Naive B cell (primary cell): ENCODE measurements at regions not wholly inside any gene's neighbourhood (a gene's known extent, or its start where the extent isn't known, plus 50 kb on each side); places are given as distances from the start of the nearest gene placed in this dataset.
A peak's percentile ranks its signal among the peaks of the same experiment; 100 is the strongest.

Source experiments
- ATAC-seq, 2 donors: fragments of 150-1000 bp; cut with Tn5 transposase; 2 replicates each; pipeline ENCODE4 v1.10.0; 2021; ENCODE audit warnings: low read depth in 2 of 2, mild to moderate bottlenecking in 2 of 2, moderate library complexity in 2 of 2
- DNase-seq: peaks from one replicate; pipeline ENCODE4 v3.0.0; 2022
- H3K27ac Mint-ChIP-seq, 6 donors: one replicate each; pipeline ENCODE4 v1.8.0; 2020 to 2022; ENCODE audit warnings: mild to moderate bottlenecking in 6 of 6, mixed read lengths in 6 of 6, moderate library complexity in 5 of 6, inconsistent platforms in 2 of 6
- H3K27me3 Mint-ChIP-seq, 3 donors: one replicate each; pipeline ENCODE4 v1.8.0; 2021 to 2022; ENCODE audit warnings: mixed read lengths in 3 of 3, mild to moderate bottlenecking in 1 of 3
- H3K36me3 Mint-ChIP-seq, 2 donors: one replicate each; pipeline ENCODE4 v1.8.0; 2020 to 2022; ENCODE audit warnings: mixed read lengths in 2 of 2, inconsistent platforms in 1 of 2, mild to moderate bottlenecking in 1 of 2
- H3K4me1 Mint-ChIP-seq, 3 donors: one replicate each; pipeline ENCODE4 v1.8.0; 2020 to 2022; ENCODE audit warnings: mixed read lengths in 3 of 3, inconsistent platforms in 1 of 3, mild to moderate bottlenecking in 1 of 3, moderate library complexity in 1 of 3
- H3K4me3 Mint-ChIP-seq, 8 donors: one replicate each; pipeline ENCODE4 v1.8.0; 2020 to 2022; ENCODE audit warnings: mild to moderate bottlenecking in 8 of 8, mixed read lengths in 8 of 8, moderate library complexity in 8 of 8, inconsistent platforms in 2 of 8
- H3K9me3 Mint-ChIP-seq, 7 donors: one replicate each; pipeline ENCODE4 v1.8.0; 2020 to 2022; ENCODE audit warnings: mixed read lengths in 7 of 7, mild to moderate bottlenecking in 5 of 7, inconsistent platforms in 2 of 7, moderate library complexity in 1 of 7

DNA sequence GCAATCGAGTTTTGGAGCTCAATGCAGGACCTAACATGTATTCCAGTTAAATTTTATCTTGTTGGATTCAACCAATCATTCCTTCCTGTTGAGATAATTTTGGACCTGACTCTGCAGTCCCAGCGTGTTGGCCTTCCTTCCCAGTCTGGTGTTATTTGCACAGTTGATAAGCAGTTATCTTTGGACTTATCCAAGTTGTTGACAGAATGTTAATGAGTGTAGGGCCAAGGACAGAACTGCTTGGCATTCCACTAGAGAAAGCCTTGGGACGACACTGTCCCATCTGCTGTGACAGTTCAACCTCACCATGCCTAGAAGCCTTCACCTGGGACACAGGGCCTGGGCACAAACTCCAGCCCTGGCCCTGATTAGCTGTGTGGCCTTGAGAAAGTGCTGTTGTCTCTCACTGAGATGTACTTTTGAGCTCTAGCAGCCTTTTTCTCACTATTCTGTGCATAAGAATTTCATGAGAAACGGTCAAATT lies 104.1 kb upstream of the SLC25A33 start:
- Mint-ChIP-seq H3K27ac (no peak overlapping the region), H3K27me3 (peaks cover 0 to 5% (median 0%) of the 10 kb centered on the region in 3 donors), H3K36me3 (no peaks in the 10 kb centered on the region), H3K4me3 (no peak overlapping the region), H3K9me3 (no peaks in the 10 kb centered on the region), H3K4me1 (peaks cover 2 to 3% (median 3%) of the 10 kb centered on the region in 3 donors)
- ATAC-seq (no peak), DNase-seq (no peak)

DNA sequence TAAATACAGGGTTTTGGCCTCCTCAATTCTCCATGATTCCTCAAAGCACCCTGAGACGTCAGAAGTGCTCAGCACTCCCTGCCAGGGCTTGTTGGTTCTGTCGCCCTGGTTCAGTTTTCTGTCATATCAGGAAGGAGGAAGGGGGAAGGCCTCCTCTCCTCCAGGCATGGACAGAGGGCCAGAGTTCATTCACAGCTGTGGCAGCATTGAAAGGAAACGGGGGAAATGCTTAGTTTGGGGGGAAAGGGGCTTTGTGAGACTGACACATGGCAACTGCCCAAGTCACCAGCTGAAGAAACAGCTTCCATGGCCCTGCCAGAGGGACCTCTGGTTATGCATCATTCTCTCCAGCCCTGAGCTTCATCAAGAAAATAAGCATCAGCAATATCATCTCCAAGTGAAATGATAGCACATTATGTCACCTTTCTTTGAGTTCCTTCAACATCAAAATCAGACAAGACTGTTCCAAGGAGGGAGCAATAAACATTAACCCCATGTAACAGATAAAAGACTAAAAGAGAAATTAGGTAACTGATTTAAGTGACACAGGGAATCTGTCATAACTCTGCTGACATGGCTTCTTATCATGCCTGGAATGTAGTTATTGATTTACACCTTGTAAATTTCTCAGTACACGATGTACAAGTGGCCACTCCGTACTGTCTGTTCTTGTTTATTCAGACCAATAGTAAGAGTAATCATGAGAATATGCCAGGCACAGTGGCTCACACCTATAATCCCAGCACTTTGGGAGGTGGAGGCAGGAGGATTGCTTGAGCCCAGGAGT lies 103.2 kb upstream of the SLC25A33 start:
- no peaks in the 10 kb centered on the region for H3K4me1 Mint-ChIP-seq
- no peak for DNase-seq
- no peak for ATAC-seq
- peaks cover 0 to 2% (median 0%) of the 10 kb centered on the region in 7 donors for H3K9me3 Mint-ChIP-seq
- no peak overlapping the region for H3K27ac Mint-ChIP-seq
- H3K36me3 Mint-ChIP-seq: no peaks in the 10 kb centered on the region
- H3K4me3 Mint-ChIP-seq: no peak overlapping the region
- H3K27me3 Mint-ChIP-seq: peaks cover 0 to 10% (median 6%) of the 10 kb centered on the region in 3 donors

DNA sequence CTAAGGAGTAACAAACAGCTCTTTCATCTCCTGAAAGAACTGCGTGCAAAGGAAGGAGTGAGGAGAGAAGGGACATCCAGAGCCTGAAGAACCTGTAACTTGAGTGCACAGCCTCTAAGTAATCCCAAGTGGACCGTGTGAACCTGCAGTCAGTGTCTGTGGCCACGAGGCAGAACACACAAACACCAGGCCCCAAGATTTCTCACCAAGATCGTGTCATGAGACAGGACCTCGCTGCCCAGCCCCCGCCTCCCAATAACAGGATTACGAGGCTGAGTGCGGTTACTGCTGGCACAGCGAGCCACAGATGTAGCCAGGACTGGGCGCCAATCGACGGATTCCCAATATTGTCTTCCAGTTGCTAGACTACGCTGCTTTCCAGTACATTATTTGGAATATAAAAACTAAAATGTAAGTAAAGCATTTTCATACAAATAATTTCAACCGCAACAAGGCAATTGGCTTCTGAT lies 101.3 kb upstream of the SLC25A33 start:
- H3K27me3 Mint-ChIP-seq: peaks cover 0 to 17% (median 8%) of the 10 kb centered on the region in 3 donors
- H3K9me3 Mint-ChIP-seq: peaks cover 0 to 2% (median 0%) of the 10 kb centered on the region in 7 donors
- no peaks in the 10 kb centered on the region for H3K4me1 Mint-ChIP-seq
- DNase-seq (no peak), ATAC-seq (no peak)
- no peaks in the 10 kb centered on the region for H3K36me3 Mint-ChIP-seq
- H3K27ac Mint-ChIP-seq: no peak overlapping the region
- no peak overlapping the region for H3K4me3 Mint-ChIP-seq

DNA sequence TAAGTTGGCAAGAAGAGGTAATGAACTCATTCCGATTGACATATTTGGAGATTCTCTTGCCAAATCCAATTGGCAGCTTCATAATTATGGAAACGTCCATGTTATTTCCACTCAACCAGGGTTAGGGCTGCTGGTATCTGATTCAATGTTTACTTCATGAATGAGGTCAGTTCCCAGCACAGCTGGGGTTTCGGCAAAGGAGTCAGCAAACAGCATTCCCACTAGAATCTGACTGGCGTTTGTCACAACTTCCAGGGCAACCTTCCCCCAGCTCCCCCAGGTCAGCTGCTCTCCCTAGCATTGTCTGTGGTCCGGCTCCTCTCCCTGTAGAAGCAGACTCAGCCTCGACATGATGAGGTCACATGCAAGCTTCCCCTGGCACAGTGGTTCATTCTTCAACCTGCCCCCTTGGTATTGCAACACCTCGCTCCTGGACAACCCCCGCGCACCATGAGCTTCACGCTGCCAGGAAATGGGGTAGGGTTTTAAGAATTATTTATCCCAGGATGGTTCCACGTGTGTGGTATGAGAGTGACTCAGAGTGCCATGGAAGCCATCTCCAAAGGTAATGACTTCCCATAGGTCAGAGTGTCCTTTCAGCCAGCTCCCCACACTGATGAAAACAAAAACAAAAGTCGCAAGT lies 100.7 kb upstream of the SLC25A33 start:
- ATAC-seq (no peak), DNase-seq (no peak)
- Mint-ChIP-seq H3K9me3 (peaks cover 0 to 2% (median 0%) of the 10 kb centered on the region in 7 donors), H3K4me3 (no peak overlapping the region), H3K27me3 (peaks cover 0 to 17% (median 8%) of the 10 kb centered on the region in 3 donors), H3K27ac (no peak overlapping the region), H3K4me1 (no peaks in the 10 kb centered on the region), H3K36me3 (no peaks in the 10 kb centered on the region)

DNA sequence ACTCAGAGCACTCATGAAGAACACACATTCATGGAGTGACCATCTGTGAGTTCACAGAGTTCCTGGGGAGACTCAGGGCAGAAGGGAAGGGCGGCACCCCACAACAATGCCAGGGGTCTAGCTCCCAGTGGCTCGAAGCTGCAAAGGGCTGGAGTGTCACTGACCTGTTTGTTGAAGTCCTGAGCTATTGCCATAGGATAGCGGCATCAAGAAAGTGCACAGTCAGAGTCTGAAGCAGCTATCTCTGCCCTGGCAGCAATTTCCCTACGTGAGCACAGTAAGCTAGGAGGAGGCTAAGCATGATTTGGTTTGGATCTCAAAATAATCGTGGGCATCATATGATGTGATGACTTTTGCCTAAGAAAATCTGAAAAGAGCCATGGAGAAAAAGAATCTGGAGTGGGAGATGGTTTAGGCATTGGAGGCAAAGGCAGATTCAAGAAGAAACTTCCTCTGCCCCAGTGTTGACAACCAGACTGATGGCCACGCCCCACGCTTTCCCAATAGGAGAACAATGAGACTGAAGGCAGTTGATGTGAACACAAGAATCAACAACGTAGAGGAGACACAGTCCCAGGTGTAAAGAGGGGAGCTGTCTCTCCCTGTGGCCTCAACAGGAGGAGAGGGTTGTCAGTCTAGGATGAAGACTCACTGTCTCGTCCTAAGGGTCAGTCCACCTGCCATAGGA lies 100.0 kb upstream of the SLC25A33 start:
- no peaks in the 10 kb centered on the region for H3K4me1 Mint-ChIP-seq
- peak overlapping the region in 2 of 6 donors; percentile 11 to 85 for H3K27ac Mint-ChIP-seq
- H3K36me3 Mint-ChIP-seq: no peaks in the 10 kb centered on the region
- peaks cover 0 to 17% (median 8%) of the 10 kb centered on the region in 3 donors for H3K27me3 Mint-ChIP-seq
- ATAC-seq (no peak), DNase-seq (no peak)
- no peak overlapping the region for H3K4me3 Mint-ChIP-seq
- peaks cover 0 to 2% (median 0%) of the 10 kb centered on the region in 7 donors for H3K9me3 Mint-ChIP-seq

DNA sequence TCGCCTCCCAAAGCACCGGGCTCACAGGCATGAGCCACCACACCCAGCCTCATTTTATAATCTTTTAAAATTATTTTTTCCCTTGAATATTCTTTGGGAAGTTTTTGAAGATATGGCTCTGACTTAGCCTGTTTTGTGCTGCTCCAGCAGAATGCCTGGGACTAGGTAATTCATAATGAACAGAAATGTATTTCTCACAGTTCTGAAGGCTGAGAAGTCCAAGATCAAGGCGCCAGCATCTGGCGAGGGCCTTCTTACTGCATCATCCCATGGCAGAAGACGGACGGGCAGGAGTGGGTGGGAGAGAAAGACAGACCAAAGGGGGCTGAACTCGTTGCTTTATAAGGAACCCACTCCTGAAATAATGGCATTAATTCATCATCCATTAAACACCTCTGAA lies 99.0 kb upstream of the SLC25A33 start:
- H3K9me3 Mint-ChIP-seq: peaks cover 0 to 2% (median 0%) of the 10 kb centered on the region in 7 donors
- peak overlapping the region in 1 of 6 donors; percentile 60 for H3K27ac Mint-ChIP-seq
- DNase-seq (no peak), ATAC-seq (no peak)
- peaks cover 0 to 17% (median 8%) of the 10 kb centered on the region in 3 donors for H3K27me3 Mint-ChIP-seq
- no peak overlapping the region for H3K4me3 Mint-ChIP-seq
- H3K36me3 Mint-ChIP-seq: no peaks in the 10 kb centered on the region
- no peaks in the 10 kb centered on the region for H3K4me1 Mint-ChIP-seq

DNA sequence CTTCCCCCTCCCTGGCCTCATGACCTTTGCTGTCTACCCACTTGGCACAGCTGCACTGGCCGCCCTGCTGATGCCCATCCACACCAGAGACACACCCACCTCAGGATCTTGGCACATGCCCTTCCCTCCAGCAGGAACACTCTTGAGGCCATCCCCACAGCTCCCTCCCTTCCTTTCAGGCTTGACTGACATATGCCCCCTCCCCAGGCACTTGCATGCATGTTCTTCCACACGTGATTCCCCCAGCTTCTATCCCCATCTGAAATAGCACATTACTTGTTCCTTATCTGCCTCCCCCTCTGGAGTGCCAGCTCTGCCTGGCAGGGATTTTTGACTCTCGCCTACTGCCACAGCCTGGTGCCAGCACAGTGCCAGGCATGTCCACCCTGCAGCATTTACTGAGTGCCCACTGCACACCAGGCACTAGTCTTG lies 98.5 kb upstream of the SLC25A33 start:
- ATAC-seq: no peak
- H3K36me3 Mint-ChIP-seq: no peaks in the 10 kb centered on the region
- peak overlapping the region in 3 of 6 donors; percentile 50 to 76 (median 62) for H3K27ac Mint-ChIP-seq
- peaks cover 0 to 2% (median 0%) of the 10 kb centered on the region in 7 donors for H3K9me3 Mint-ChIP-seq
- peaks cover 0 to 17% (median 8%) of the 10 kb centered on the region in 3 donors for H3K27me3 Mint-ChIP-seq
- H3K4me1 Mint-ChIP-seq: no peaks in the 10 kb centered on the region
- H3K4me3 Mint-ChIP-seq: no peak overlapping the region
- DNase-seq: no peak

DNA sequence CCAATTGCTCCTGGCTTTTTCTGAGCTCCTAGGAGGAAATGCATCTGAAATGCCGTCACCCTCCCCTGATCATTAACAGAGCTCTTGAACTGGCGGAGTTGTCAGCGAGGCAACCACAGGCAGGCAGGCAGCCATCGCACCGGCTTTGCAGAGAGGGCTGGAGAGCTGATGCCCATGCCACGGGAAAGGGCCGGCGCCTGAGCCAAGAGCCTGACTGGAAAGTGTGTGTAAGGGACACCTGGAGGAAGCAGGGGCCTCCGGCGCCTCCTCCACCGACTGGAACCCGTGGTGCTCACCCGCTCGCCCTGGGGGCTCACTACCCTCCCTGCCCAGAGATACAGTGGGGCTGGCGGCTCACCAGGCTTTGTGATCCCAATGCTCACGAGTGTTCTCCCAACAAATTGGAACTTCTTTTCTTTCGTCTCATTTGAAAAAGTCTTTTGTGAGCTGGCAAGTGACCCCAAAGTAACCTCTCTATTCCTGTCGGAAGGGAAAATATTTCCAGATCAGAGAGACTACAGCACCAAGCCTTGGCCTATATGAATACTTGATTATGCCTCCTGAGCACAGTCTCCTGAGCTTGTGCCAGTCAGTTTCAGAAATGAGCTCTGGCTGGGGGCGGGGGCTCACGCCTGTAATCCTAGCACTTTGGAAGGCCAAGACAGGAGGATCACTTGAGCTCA lies 97.7 kb upstream of the SLC25A33 start:
- Mint-ChIP-seq H3K4me1 (no peaks in the 10 kb centered on the region), H3K9me3 (peaks cover 0 to 2% (median 0%) of the 10 kb centered on the region in 7 donors), H3K4me3 (no peak overlapping the region)

DNA sequence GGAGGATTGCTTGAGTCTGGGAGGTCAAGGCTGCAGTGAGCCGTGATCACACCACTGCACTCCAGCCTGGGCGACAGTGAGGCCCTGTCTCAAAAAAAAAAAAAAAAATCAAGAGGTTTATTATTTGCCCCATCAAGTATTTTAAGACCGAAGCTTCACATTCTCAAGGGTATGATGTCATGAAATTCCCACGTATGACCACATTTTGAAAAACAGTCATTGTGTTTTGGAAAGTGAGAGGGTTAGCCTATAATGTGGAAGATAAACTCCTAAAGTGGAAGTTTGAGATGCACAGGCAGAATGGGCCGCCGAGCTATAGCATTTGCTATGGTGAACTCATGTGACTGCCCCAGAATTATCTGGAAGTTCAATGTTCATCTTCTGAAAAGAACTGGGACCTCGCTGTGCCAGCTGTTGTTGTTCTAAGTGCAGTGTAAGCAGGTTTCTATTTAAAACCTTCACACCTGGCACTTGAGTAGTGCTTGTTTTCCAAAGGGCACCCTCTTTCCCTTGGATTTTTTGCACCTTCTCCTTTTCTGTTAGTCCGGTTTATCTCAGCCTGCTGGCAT lies 96.9 kb upstream of the SLC25A33 start:
- H3K9me3 Mint-ChIP-seq: peaks cover 0 to 2% (median 0%) of the 10 kb centered on the region in 7 donors
- ATAC-seq: no peak
- H3K27ac Mint-ChIP-seq: no peak overlapping the region
- no peak for DNase-seq
- H3K36me3 Mint-ChIP-seq: no peaks in the 10 kb centered on the region
- no peaks in the 10 kb centered on the region for H3K4me1 Mint-ChIP-seq
- no peak overlapping the region for H3K4me3 Mint-ChIP-seq
- H3K27me3 Mint-ChIP-seq: peaks cover 0 to 17% (median 8%) of the 10 kb centered on the region in 3 donors

More for the DNA sequence above, 97.7 kb upstream of the SLC25A33 start:
- Mint-ChIP-seq H3K36me3 (no peaks in the 10 kb centered on the region), H3K27me3 (peaks cover 0 to 17% (median 8%) of the 10 kb centered on the region in 3 donors), H3K27ac (no peak overlapping the region)
- ATAC-seq: no peak
- no peak for DNase-seq

DNA sequence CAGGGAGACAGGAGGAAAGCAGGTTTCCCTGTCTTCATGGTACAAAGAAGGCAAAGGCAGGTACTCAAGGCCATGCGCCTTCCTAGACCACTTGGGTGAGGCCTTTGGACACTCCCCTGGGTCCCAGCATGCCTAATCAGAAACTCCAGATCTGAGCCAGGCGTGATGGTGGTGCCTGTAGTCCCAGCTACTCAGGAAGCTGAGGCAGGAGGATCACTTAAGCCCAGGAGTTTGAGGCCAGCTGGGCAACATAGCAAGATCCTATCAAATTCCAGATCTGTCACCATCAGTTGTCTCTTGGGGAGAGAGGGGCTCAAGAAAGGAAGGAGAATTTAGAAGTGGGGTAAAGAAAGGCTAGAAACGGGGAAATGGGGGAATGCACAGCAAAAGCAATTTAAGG lies 96.3 kb upstream of the SLC25A33 start:
- Mint-ChIP-seq H3K9me3 (peaks cover 0 to 2% (median 0%) of the 10 kb centered on the region in 7 donors), H3K36me3 (no peaks in the 10 kb centered on the region), H3K4me3 (peak overlapping the region in 1 of 8 donors; percentile 18), H3K4me1 (peaks cover 0 to 2% (median 0%) of the 10 kb centered on the region in 3 donors), H3K27me3 (peaks cover 0 to 19% (median 8%) of the 10 kb centered on the region in 3 donors), H3K27ac (peak overlapping the region in 1 of 6 donors; percentile 30)
- DNase-seq (no peak), ATAC-seq (no peak)

DNA sequence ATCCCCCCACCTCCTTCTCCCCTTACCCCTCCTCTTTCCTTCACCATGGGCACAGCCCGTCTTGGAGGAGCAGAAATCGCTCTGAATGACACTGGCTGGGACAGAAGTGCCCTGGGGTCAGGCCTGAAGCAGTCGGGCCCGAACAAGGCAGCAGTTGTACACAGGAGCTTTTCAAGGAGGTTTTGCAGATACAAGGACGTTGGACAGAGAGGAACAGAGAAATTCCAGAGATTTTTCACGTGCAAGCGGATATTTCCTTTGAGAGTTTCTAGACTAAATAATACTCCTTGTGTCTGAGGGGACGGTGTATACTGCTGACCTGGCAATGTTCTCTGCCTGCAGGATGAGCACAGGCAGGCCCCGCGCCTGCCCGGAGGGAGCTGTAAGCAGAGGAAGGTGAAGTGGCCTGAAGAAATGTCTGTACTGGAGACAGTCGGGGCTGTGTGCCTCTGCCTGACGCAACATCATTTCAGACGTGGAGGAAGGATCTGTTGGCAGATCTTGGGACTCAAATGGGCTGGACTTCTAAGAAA lies 95.3 kb upstream of the SLC25A33 start:
- Mint-ChIP-seq H3K27me3 (peaks cover 0 to 20% (median 8%) of the 10 kb centered on the region in 3 donors), H3K9me3 (peaks cover 0 to 2% (median 0%) of the 10 kb centered on the region in 7 donors), H3K36me3 (no peaks in the 10 kb centered on the region), H3K27ac (no peak overlapping the region), H3K4me1 (peaks cover 0 to 11% (median 3%) of the 10 kb centered on the region in 3 donors), H3K4me3 (no peak overlapping the region)
- ATAC-seq (no peak), DNase-seq (no peak)

DNA sequence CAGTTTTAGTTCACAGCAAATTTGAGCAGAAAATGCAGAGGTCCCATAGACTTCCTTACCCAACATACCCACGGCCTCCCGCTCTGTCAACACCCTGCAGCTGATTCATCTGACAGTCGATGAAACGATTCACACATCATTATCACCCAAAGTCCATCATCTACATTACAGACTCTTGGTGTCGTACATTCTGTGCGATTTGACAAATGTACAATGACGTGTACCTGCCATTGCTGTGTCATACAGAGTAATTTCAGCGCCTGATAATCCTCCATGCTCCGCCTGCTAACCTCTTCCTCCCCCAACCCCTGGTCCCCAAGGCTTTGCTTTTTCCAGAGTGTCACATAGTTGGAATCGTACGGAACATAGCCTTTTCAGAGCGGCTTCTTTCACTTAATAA lies 94.7 kb upstream of the SLC25A33 start:
- peaks cover 0 to 2% (median 0%) of the 10 kb centered on the region in 7 donors for H3K9me3 Mint-ChIP-seq
- H3K4me3 Mint-ChIP-seq: no peak overlapping the region
- peaks cover 0 to 19% (median 8%) of the 10 kb centered on the region in 3 donors for H3K27me3 Mint-ChIP-seq
- ATAC-seq (no peak), DNase-seq (no peak)
- peaks cover 0 to 11% (median 3%) of the 10 kb centered on the region in 3 donors for H3K4me1 Mint-ChIP-seq
- peak overlapping the region in 1 of 6 donors; percentile 69 for H3K27ac Mint-ChIP-seq
- no peaks in the 10 kb centered on the region for H3K36me3 Mint-ChIP-seq
